ENCODE measurements at regions not wholly inside any gene's neighbourhood (a gene's known extent, or its start where the extent isn't known, plus 50 kb on each side); places are given as distances from the start of the nearest gene placed in this dataset.

- no peaks in the 10 kb centered on the region for H4K20me1 ChIP-seq (ENCODE audit: insufficient read depth, low read length)
- no peaks in the 10 kb centered on the region for H3K79me2 ChIP-seq (ENCODE audit: insufficient read depth, low read depth, low read length)
- no peak for DNase-seq (ENCODE audit: low spot score)
- H3K36me3 ChIP-seq (ENCODE audit: insufficient read depth, low read length): no peaks in the 10 kb centered on the region
- ChIA-PET POLR2A (interaction anchor here (0.7 to 3.3 kb wide), 11 partner anchors 12 to 224 kb away, joined by 3 to 15 read pairs (median 3); no protein-coding TSS in a partner anchor), CTCF (ENCODE audit: unreplicated experiment) (no interaction called here)
- H3K4me2 ChIP-seq (ENCODE audit: low read length): peak overlapping the region; percentile 59; the same call in 1 of the 2 replicates
- H2AFZ ChIP-seq (ENCODE audit: low read length): no peak overlapping the region; the same call in 1 of the 2 replicates
- no peak for TF ChIP-seq CTCF (conservative IDR thresholded peaks at IDR 0.05; ENCODE audit: low read length)
- no peak for TF ChIP-seq EZH2phosphoT487 (IDR thresholded peaks at IDR 0.05; ENCODE audit: borderline replicate concordance, low read depth, low read length)
- peaks cover 65% of the 10 kb centered on the region for H3K4me1 ChIP-seq (ENCODE audit: insufficient read depth, low read length, poor library complexity, severe bottlenecking)
- H3K4me3 ChIP-seq (ENCODE audit: low read depth, low read length, poor library complexity, severe bottlenecking): no peak overlapping the region
- BruUV-seq (replicated peaks): no TSS peak
- no peak overlapping the region for H3K27ac ChIP-seq (ENCODE audit: low read depth, low read length, poor library complexity, severe bottlenecking)
- H3K9me3 ChIP-seq (ENCODE audit: low read length): no peaks in the 10 kb centered on the region
- no peaks in the 10 kb centered on the region for H3K9me2 ChIP-seq (ENCODE audit: insufficient read depth, low read length)
- intact Hi-C loops (cut with micrococcal nuclease; ENCODE audit: unreplicated experiment): loop anchor here (5.0 kb wide), 1 partner anchor 159 kb away; the partner anchor contains the start of gene IRF2
These were observed 95.4 kb upstream of the ENPP6 start for GRCh38 chr4:184313058-184313581.

GRCh38 chr4:184312126-184312525, 94.5 kb upstream of the ENPP6 start:
- no peak for DNase-seq (ENCODE audit: low spot score)
- Histone ChIP-seq H3K36me3 (ENCODE audit: insufficient read depth, low read length) (no peaks in the 10 kb centered on the region), H3K4me1 (ENCODE audit: insufficient read depth, low read length, poor library complexity, severe bottlenecking) (peaks cover 63% of the 10 kb centered on the region), H3K9me3 (ENCODE audit: low read length) (no peaks in the 10 kb centered on the region), H4K20me1 (ENCODE audit: insufficient read depth, low read length) (no peaks in the 10 kb centered on the region), H3K27ac (ENCODE audit: low read depth, low read length, poor library complexity, severe bottlenecking) (no peak overlapping the region), H3K9me2 (ENCODE audit: insufficient read depth, low read length) (no peaks in the 10 kb centered on the region), H3K4me2 (ENCODE audit: low read length) (peak overlapping the region; percentile 22; the same call in 1 of the 2 replicates), H2AFZ (ENCODE audit: low read length) (0 out of 2 replicates have a peak overlapping the region, but pooled peaks have one; percentile 11), H3K4me3 (ENCODE audit: low read depth, low read length, poor library complexity, severe bottlenecking) (no peak overlapping the region), H3K79me2 (ENCODE audit: insufficient read depth, low read depth, low read length) (no peaks in the 10 kb centered on the region)
- TF ChIP-seq EZH2phosphoT487 (IDR thresholded peaks at IDR 0.05; ENCODE audit: borderline replicate concordance, low read depth, low read length): no peak
- no peak for TF ChIP-seq CTCF (conservative IDR thresholded peaks at IDR 0.05; ENCODE audit: low read length)
- CTCF ChIA-PET (ENCODE audit: unreplicated experiment): interaction anchor here (1.0 kb wide), 1 partner anchor 47 kb away, joined by 3 read pairs; no protein-coding TSS in a partner anchor
- BruUV-seq (replicated peaks): no TSS peak
- POLR2A ChIA-PET: interaction anchor here (0.6 to 3.3 kb wide), 11 partner anchors 10 to 513 kb away, joined by 3 to 12 read pairs (median 6); no protein-coding TSS in a partner anchor
- intact Hi-C loops (cut with micrococcal nuclease; ENCODE audit: unreplicated experiment): loop anchor here (5.0 kb wide), 1 partner anchor 160 kb away; the partner anchor contains the start of gene IRF2
